ENCODE measurements at regions not wholly inside any gene's neighbourhood (a gene's known extent, or its start where the extent isn't known, plus 50 kb on each side); places are given as distances from the start of the nearest gene placed in this dataset.

GRCh38 chrX:69379412-69379811 lies 124.7 kb upstream of the NALF2 start:
- DNase-seq: no peak
- peaks cover 11% of the 10 kb centered on the region for H3K36me3 Mint-ChIP-seq (ENCODE audit: unreplicated experiment)
- no peaks in the 10 kb centered on the region for H3K9me3 Mint-ChIP-seq (ENCODE audit: unreplicated experiment)
- H3K27me3 Mint-ChIP-seq (ENCODE audit: unreplicated experiment): no peaks in the 10 kb centered on the region
- no peak overlapping the region for H3K4me3 Mint-ChIP-seq (ENCODE audit: unreplicated experiment)
- H3K27ac Mint-ChIP-seq (ENCODE audit: unreplicated experiment): no peak overlapping the region
- TF ChIP-seq, protein P1, sequence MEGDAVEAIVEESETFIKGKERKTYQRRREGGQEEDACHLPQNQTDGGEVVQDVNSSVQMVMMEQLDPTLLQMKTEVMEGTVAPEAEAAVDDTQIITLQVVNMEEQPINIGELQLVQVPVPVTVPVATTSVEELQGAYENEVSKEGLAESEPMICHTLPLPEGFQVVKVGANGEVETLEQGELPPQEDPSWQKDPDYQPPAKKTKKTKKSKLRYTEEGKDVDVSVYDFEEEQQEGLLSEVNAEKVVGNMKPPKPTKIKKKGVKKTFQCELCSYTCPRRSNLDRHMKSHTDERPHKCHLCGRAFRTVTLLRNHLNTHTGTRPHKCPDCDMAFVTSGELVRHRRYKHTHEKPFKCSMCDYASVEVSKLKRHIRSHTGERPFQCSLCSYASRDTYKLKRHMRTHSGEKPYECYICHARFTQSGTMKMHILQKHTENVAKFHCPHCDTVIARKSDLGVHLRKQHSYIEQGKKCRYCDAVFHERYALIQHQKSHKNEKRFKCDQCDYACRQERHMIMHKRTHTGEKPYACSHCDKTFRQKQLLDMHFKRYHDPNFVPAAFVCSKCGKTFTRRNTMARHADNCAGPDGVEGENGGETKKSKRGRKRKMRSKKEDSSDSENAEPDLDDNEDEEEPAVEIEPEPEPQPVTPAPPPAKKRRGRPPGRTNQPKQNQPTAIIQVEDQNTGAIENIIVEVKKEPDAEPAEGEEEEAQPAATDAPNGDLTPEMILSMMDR (IDR thresholded peaks at IDR 0.05; ENCODE audit: partially characterized antibody, unreplicated experiment): no peak
- peaks cover 2% of the 10 kb centered on the region for H3K4me1 Mint-ChIP-seq (ENCODE audit: low read depth, unreplicated experiment)

- no peak overlapping the region for H3K27ac Mint-ChIP-seq (ENCODE audit: unreplicated experiment)
- DNase-seq: no peak
- TF ChIP-seq, protein P1 (IDR thresholded peaks at IDR 0.05; ENCODE audit: partially characterized antibody, unreplicated experiment): no peak
- H3K9me3 Mint-ChIP-seq (ENCODE audit: unreplicated experiment): peaks cover 4% of the 10 kb centered on the region
- no peaks in the 10 kb centered on the region for H3K4me1 Mint-ChIP-seq (ENCODE audit: low read depth, unreplicated experiment)
- peaks cover 7% of the 10 kb centered on the region for H3K27me3 Mint-ChIP-seq (ENCODE audit: unreplicated experiment)
- H3K36me3 Mint-ChIP-seq (ENCODE audit: unreplicated experiment): peaks cover 11% of the 10 kb centered on the region
- no peak overlapping the region for H3K4me3 Mint-ChIP-seq (ENCODE audit: unreplicated experiment)
Observed at GRCh38 chrX:69374569-69374968, 129.6 kb upstream of the NALF2 start.

DNA sequence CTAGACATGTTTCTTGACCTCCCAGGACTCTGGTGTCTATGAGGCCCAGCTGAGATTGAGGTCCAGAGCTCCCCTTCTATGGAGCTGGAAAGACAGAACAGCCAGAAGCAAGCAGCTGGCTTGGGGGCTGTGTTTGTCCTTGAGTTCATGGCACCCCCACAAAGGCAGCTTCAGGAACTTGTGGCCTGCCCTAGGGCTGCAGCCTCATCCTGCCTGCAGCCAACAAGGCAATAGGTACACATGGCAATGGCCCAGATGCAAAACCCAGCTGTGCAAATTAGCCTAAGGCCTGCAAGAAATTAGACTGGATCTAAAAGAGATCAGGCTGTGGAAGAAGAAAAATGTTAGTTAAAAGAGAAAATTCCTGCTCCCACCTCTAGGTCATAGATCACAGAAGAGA lies 131.7 kb upstream of the NALF2 start:
- H3K36me3 Mint-ChIP-seq (ENCODE audit: unreplicated experiment): peaks cover 11% of the 10 kb centered on the region
- peaks cover 8% of the 10 kb centered on the region for H3K27me3 Mint-ChIP-seq (ENCODE audit: unreplicated experiment)
- no peaks in the 10 kb centered on the region for H3K4me1 Mint-ChIP-seq (ENCODE audit: low read depth, unreplicated experiment)
- no peak for DNase-seq
- H3K4me3 Mint-ChIP-seq (ENCODE audit: unreplicated experiment): no peak overlapping the region
- H3K9me3 Mint-ChIP-seq (ENCODE audit: unreplicated experiment): peaks cover 4% of the 10 kb centered on the region
- TF ChIP-seq, protein P1 (IDR thresholded peaks at IDR 0.05; ENCODE audit: partially characterized antibody, unreplicated experiment): no peak
- H3K27ac Mint-ChIP-seq (ENCODE audit: unreplicated experiment): no peak overlapping the region

DNA sequence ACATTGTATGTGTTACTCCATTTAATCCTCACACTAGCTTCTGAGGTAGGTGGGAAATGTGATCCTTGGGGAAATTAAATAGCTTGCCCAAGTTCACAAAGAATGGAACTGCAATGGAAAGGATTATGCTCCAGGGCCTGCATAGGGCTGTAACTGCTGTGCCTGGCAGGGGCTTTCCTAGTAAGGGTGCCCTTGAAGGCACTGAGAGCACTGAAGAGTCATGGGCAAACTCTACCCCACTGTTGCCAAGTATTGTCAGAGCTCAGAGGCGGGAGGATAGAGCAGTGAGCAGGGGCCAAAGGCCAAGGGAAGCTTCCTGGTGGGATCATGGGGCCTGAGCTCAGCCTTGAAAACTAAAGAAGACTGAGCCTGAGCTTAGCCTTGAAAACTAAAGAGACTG lies 133.0 kb upstream of the NALF2 start:
- no peak overlapping the region for H3K27ac Mint-ChIP-seq (ENCODE audit: unreplicated experiment)

GRCh38 chrX:69369999-69370398 lies 134.1 kb upstream of the NALF2 start:
- Mint-ChIP-seq H3K27ac (ENCODE audit: unreplicated experiment) (no peak overlapping the region), H3K27me3 (ENCODE audit: unreplicated experiment) (peaks cover 8% of the 10 kb centered on the region), H3K36me3 (ENCODE audit: unreplicated experiment) (no peaks in the 10 kb centered on the region), H3K4me3 (ENCODE audit: unreplicated experiment) (no peak overlapping the region), H3K9me3 (ENCODE audit: unreplicated experiment) (peaks cover 4% of the 10 kb centered on the region), H3K4me1 (ENCODE audit: low read depth, unreplicated experiment) (no peaks in the 10 kb centered on the region)
- no peak for DNase-seq
- TF ChIP-seq, protein P1 (IDR thresholded peaks at IDR 0.05; ENCODE audit: partially characterized antibody, unreplicated experiment): no peak

More for the DNA sequence above, 133.0 kb upstream of the NALF2 start:
- TF ChIP-seq, protein P1 (IDR thresholded peaks at IDR 0.05; ENCODE audit: partially characterized antibody, unreplicated experiment): no peak
- Mint-ChIP-seq H3K4me3 (ENCODE audit: unreplicated experiment) (no peak overlapping the region), H3K27me3 (ENCODE audit: unreplicated experiment) (peaks cover 8% of the 10 kb centered on the region), H3K36me3 (ENCODE audit: unreplicated experiment) (peaks cover 7% of the 10 kb centered on the region), H3K4me1 (ENCODE audit: low read depth, unreplicated experiment) (no peaks in the 10 kb centered on the region), H3K9me3 (ENCODE audit: unreplicated experiment) (peaks cover 4% of the 10 kb centered on the region)
- DNase-seq: no peak
